Panc1 (cell line): ENCODE measurements at regions not wholly inside any gene's neighbourhood (a gene's known extent, or its start where the extent isn't known, plus 50 kb on each side); places are given as distances from the start of the nearest gene placed in this dataset.

Experiments used
- ATAC-seq: fragments of 200-7000 bp; cut with Tn5 transposase; 2 replicates; pipeline ENCODE4 v1.9.1; 2020; ENCODE audit warnings: mild to moderate bottlenecking, moderate library complexity
- BruUV-seq: library from RNA; stranded (reverse); fragments of 400-500 nt; replicated peaks from 2 replicates; lab custom pipeline; 2021; lab: Mats Ljungman, UMichigan
- CTCF ChIA-PET: fragments of 300-600 bp; sonication (Branson Sonifier 250); formaldehyde crosslinking; loops from one replicate; lab custom pipeline; 2022; ENCODE audit warnings: antibody characterized with exemption; lab: Charles Lee
- POLR2A ChIA-PET: fragments of 300-600 bp; sonication (Branson Sonifier 250); formaldehyde crosslinking; loops from one replicate; lab custom pipeline; 2022; ENCODE audit warnings: antibody characterized with exemption; lab: Charles Lee
- DNase-seq: peaks from one replicate; pipeline ENCODE4 v3.0.0-alpha.2; 2010; ENCODE audit warnings: low read depth, low spot score
- H3K27ac ChIP-seq: 2 replicates; pipeline ENCODE4 v1.5.1; 2011; ENCODE audit warnings: mild to moderate bottlenecking, low read length, inconsistent platforms
- H3K27me3 ChIP-seq: fragments of 200-500 bp; sonication (Bioruptor generic); 2 replicates; pipeline ENCODE4 v1.6.0; 2014; ENCODE audit warnings: low read length, inconsistent platforms; ENCODE audit not compliant: control insufficient read depth, insufficient read depth
- H3K36me3 ChIP-seq: fragments of 200-500 bp; sonication (Bioruptor generic); 2 replicates; pipeline ENCODE4 v1.5.1; 2014; ENCODE audit warnings: inconsistent platforms, mild to moderate bottlenecking, low read length, moderate library complexity; ENCODE audit not compliant: control insufficient read depth, insufficient read depth
- H3K4me1 ChIP-seq: 2 replicates; pipeline ENCODE4 v1.5.1; 2011; ENCODE audit warnings: inconsistent platforms, mild to moderate bottlenecking, low read length, moderate library complexity; ENCODE audit not compliant: control insufficient read depth, insufficient read depth
- H3K4me3 ChIP-seq, 2 experiments: 2 replicates each; pipeline ENCODE4 v1.5.1; 2011 to 2012; ENCODE audit warnings: low read depth in 2 of 2, low read length in 2 of 2, mild to moderate bottlenecking in 2 of 2, inconsistent platforms in 1 of 2, moderate library complexity in 1 of 2
- H3K9me3 ChIP-seq: fragments of 200-500 bp; sonication (Bioruptor generic); 2 replicates; pipeline ENCODE4 v1.5.1; 2014; ENCODE audit warnings: low read depth, mild to moderate bottlenecking, inconsistent platforms, low read length, moderate library complexity; ENCODE audit not compliant: control insufficient read depth, insufficient read depth
- CTCF ChIP-seq: fragments of 450-650 bp; IDR thresholded peaks from 2 replicates; pipeline ENCODE4 v1.5.1; 2017; ENCODE audit warnings: mild to moderate bottlenecking
- POLR2AphosphoS5 ChIP-seq: IDR thresholded peaks from 2 replicates; pipeline ENCODE4 v1.6.1; 2012; ENCODE audit warnings: mild to moderate bottlenecking, low read depth, low read length, moderate library complexity
- REST ChIP-seq, 2 experiments: IDR thresholded peaks; 2 replicates each; pipeline ENCODE4 v1.6.1; 2011 to 2012; ENCODE audit warnings: low read depth in 2 of 2, control low read depth in 1 of 2, low read length in 1 of 2, mild to moderate bottlenecking in 1 of 2, moderate library complexity in 1 of 2; ENCODE audit not compliant: insufficient read depth in 1 of 2
- SIN3A ChIP-seq: IDR thresholded peaks from 2 replicates; pipeline ENCODE4 v1.6.1; 2012; ENCODE audit warnings: low read depth, mild to moderate bottlenecking, low read length, moderate library complexity, borderline replicate concordance; ENCODE audit not compliant: insufficient read depth
- TCF7L2 ChIP-seq: IDR thresholded peaks from 2 replicates; pipeline ENCODE4 v1.6.1; 2011; ENCODE audit warnings: mild to moderate bottlenecking, low read depth, low read length, inconsistent platforms
- in situ Hi-C: cut with HindIII; loops from 2 replicates; pipeline ENCODE4 v1.10.0; 2016; ENCODE audit warnings: low sequenced_read_pairs, low pct_unique_long_range_greater_than_20kb
- intact Hi-C: fragments of 100-400 bp; cut with micrococcal nuclease; formaldehyde crosslinking; loops from one replicate; pipeline ENCODE4 v1.10.0; 2022; ENCODE audit not compliant: unreplicated experiment

GRCh38 chr7:10210000-10210399, 763.7 kb upstream of the PHF14 start:
- ATAC-seq (no peak), DNase-seq (no peak)
- no TSS peak for BruUV-seq
- TF ChIP-seq REST (IDR thresholded peaks at IDR 0.05; ENCODE audit: insufficient read depth in 1 of 2, low read depth in 2 of 2, low read length in 1 of 2) (no peak), TCF7L2 (no peak), CTCF (no peak)
- no peak overlapping the region for H3K27ac ChIP-seq
- in situ Hi-C loops (no loop called here), intact Hi-C loops (no loop called here)
- ChIA-PET CTCF (no interaction called here), POLR2A (no interaction called here)
- H3K27me3 ChIP-seq = no peaks in the 10 kb centered on the region
- H3K9me3 ChIP-seq = peaks cover 3% of the 10 kb centered on the region; the same call in 1 of the 2 replicates
- no peak overlapping the region for H3K4me3 ChIP-seq
- no peaks in the 10 kb centered on the region for H3K4me1 ChIP-seq
- H3K36me3 ChIP-seq = no peaks in the 10 kb centered on the region

GRCh38 chr7:10211016-10211415, 762.7 kb upstream of the PHF14 start:
- DNase-seq (no peak), ATAC-seq (no peak)
- ChIA-PET POLR2A (no interaction called here), CTCF (no interaction called here)
- in situ Hi-C loops = no loop called here
- Histone ChIP-seq H3K4me3 (no peak overlapping the region), H3K9me3 (peaks cover 3% of the 10 kb centered on the region; the same call in 1 of the 2 replicates), H3K4me1 (no peaks in the 10 kb centered on the region), H3K36me3 (no peaks in the 10 kb centered on the region), H3K27me3 (no peaks in the 10 kb centered on the region), H3K27ac (no peak overlapping the region)
- intact Hi-C loops = no loop called here
- TF ChIP-seq POLR2AphosphoS5 (no peak), CTCF (no peak), REST (IDR thresholded peaks at IDR 0.05; ENCODE audit: insufficient read depth in 1 of 2, low read depth in 2 of 2, low read length in 1 of 2) (no peak), TCF7L2 (no peak), SIN3A (no peak)
- no TSS peak for BruUV-seq
